Karpas-422 (cell line): ENCODE measurements at regions not wholly inside any gene's neighbourhood (a gene's known extent, or its start where the extent isn't known, plus 50 kb on each side); places are given as distances from the start of the nearest gene placed in this dataset.

Experiments
- DNase-seq: peaks from one replicate; pipeline ENCODE4 v3.0.0-alpha.2; 2015
- H2AFZ ChIP-seq: fragments of 200-600 bp; sonication (generic); 2 replicates; pipeline ENCODE4 v1.6.1; 2014; ENCODE audit warnings: antibody characterized with exemption, low read length, mixed read lengths
- H3K27ac ChIP-seq: fragments of 200-600 bp; sonication (generic); 2 replicates; pipeline ENCODE4 v1.5.1; 2014; ENCODE audit warnings: mild to moderate bottlenecking, low read length, moderate library complexity
- H3K27me3 ChIP-seq: fragments of 200-600 bp; sonication (generic); 2 replicates; pipeline ENCODE4 v1.6.1; 2014; ENCODE audit warnings: low read length, mixed read lengths
- H3K36me3 ChIP-seq: fragments of 200-600 bp; sonication (generic); 2 replicates; pipeline ENCODE4 v1.6.1; 2014; ENCODE audit warnings: low read length, mixed read lengths; ENCODE audit not compliant: insufficient read depth
- H3K4me1 ChIP-seq: fragments of 200-600 bp; sonication (generic); 2 replicates; pipeline ENCODE4 v1.6.1; 2014; ENCODE audit warnings: mild to moderate bottlenecking, low read length, mixed read lengths
- H3K4me2 ChIP-seq: fragments of 200-600 bp; sonication (generic); 2 replicates; pipeline ENCODE4 v1.6.1; 2014; ENCODE audit warnings: low read length, low read depth, mild to moderate bottlenecking; ENCODE audit not compliant: poor library complexity, severe bottlenecking
- H3K4me3 ChIP-seq: fragments of 200-600 bp; sonication (generic); 2 replicates; pipeline ENCODE4 v1.5.1; 2014; ENCODE audit warnings: mild to moderate bottlenecking, antibody characterized with exemption, low read length, mixed read lengths
- H3K79me2 ChIP-seq: fragments of 200-600 bp; sonication (generic); 2 replicates; pipeline ENCODE4 v1.6.1; 2014; ENCODE audit warnings: mild to moderate bottlenecking, low read length, mixed read lengths
- H3K9ac ChIP-seq: fragments of 200-600 bp; sonication (generic); 2 replicates; pipeline ENCODE4 v1.6.0; 2014; ENCODE audit warnings: low read length
- H3K9me2 ChIP-seq: fragments of 200-600 bp; sonication (generic), shearing (Covaris generic); replicated peaks from 2 replicates; pipeline ENCODE4 v1.6.0; 2014; ENCODE audit warnings: mild to moderate bottlenecking, low read length, moderate library complexity; ENCODE audit not compliant: insufficient read depth
- H3K9me3 ChIP-seq: fragments of 300-700, 200-600 bp; sonication (generic); 2 replicates; pipeline ENCODE4 v1.6.1; 2014; ENCODE audit warnings: low read length, mixed read lengths
- H4K20me1 ChIP-seq: fragments of 200-600 bp; sonication (generic); 2 replicates; pipeline ENCODE4 v1.6.1; 2014; ENCODE audit warnings: mild to moderate bottlenecking, antibody characterized with exemption, low read length, low read depth; ENCODE audit not compliant: insufficient read depth

- no peak for DNase-seq
- no peak overlapping the region for H3K4me3 ChIP-seq
- H2AFZ ChIP-seq = no peak overlapping the region
- H3K9me3 ChIP-seq = no peaks in the 10 kb centered on the region
- H3K27ac ChIP-seq = no peak overlapping the region
- H3K27me3 ChIP-seq = no peaks in the 10 kb centered on the region
- H3K4me1 ChIP-seq = no peaks in the 10 kb centered on the region
- no peaks in the 10 kb centered on the region for H3K9me2 ChIP-seq
- no peaks in the 10 kb centered on the region for H3K36me3 ChIP-seq
- H3K4me2 ChIP-seq = no peak overlapping the region
- H4K20me1 ChIP-seq = no peaks in the 10 kb centered on the region
- H3K79me2 ChIP-seq = no peaks in the 10 kb centered on the region
- no peak overlapping the region for H3K9ac ChIP-seq
Observed at GRCh38 chr10:4742217-4742616, 83.8 kb upstream of the AKR1E2 start.

- no peak overlapping the region for H2AFZ ChIP-seq
- H3K36me3 ChIP-seq = no peaks in the 10 kb centered on the region
- DNase-seq = no peak
- H3K9ac ChIP-seq = no peak overlapping the region
- H3K79me2 ChIP-seq = no peaks in the 10 kb centered on the region
- no peaks in the 10 kb centered on the region for H3K4me1 ChIP-seq
- H3K9me2 ChIP-seq = no peaks in the 10 kb centered on the region
- H3K4me2 ChIP-seq = no peak overlapping the region
- H3K4me3 ChIP-seq = no peak overlapping the region
- no peaks in the 10 kb centered on the region for H4K20me1 ChIP-seq
- no peaks in the 10 kb centered on the region for H3K9me3 ChIP-seq
- H3K27ac ChIP-seq = no peak overlapping the region
- no peaks in the 10 kb centered on the region for H3K27me3 ChIP-seq
Observed at GRCh38 chr10:4740471-4740870, 85.5 kb upstream of the AKR1E2 start.

GRCh38 chr10:4736608-4737007 is 89.4 kb upstream of the AKR1E2 start:
- H3K79me2 ChIP-seq = no peaks in the 10 kb centered on the region
- H3K9me2 ChIP-seq = no peaks in the 10 kb centered on the region
- no peaks in the 10 kb centered on the region for H3K4me1 ChIP-seq
- no peak overlapping the region for H3K4me2 ChIP-seq
- H4K20me1 ChIP-seq = no peaks in the 10 kb centered on the region
- no peak overlapping the region for H2AFZ ChIP-seq
- no peak for DNase-seq
- no peaks in the 10 kb centered on the region for H3K27me3 ChIP-seq
- H3K4me3 ChIP-seq = no peak overlapping the region
- H3K9me3 ChIP-seq = no peaks in the 10 kb centered on the region
- no peak overlapping the region for H3K9ac ChIP-seq
- no peaks in the 10 kb centered on the region for H3K36me3 ChIP-seq
- no peak overlapping the region for H3K27ac ChIP-seq

DNA sequence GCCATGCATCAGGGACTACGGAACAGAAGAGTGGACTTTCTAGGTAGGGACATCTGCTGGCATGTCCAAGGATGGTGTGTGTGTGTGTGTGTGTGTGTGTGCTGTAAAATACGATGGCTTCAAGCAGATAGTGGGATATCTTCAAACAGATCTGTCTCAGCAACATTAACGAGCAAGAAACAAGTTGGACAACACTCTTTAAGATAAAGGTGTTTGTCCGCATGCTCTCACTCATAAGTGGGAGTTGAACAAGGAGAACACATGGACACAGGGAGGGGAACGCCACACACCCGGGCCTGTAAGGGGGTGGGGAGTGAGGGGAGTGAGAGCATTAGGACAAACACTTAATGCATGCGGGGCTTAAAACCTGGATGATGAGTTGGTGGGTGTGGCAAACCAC is 89.8 kb upstream of the AKR1E2 start:
- Histone ChIP-seq H3K27me3 (no peaks in the 10 kb centered on the region), H4K20me1 (no peaks in the 10 kb centered on the region), H2AFZ (no peak overlapping the region), H3K4me3 (no peak overlapping the region), H3K79me2 (no peaks in the 10 kb centered on the region), H3K36me3 (no peaks in the 10 kb centered on the region), H3K9ac (no peak overlapping the region), H3K9me2 (no peaks in the 10 kb centered on the region), H3K4me2 (no peak overlapping the region), H3K4me1 (no peaks in the 10 kb centered on the region), H3K27ac (no peak overlapping the region), H3K9me3 (no peaks in the 10 kb centered on the region)
- DNase-seq = no peak

- no peak overlapping the region for H3K9ac ChIP-seq
- no peak for DNase-seq
Observed at GRCh38 chr10:4733843-4734224, 92.2 kb upstream of the AKR1E2 start.

GRCh38 chr10:4733150-4733842 is 92.7 kb upstream of the AKR1E2 start:
- no peaks in the 10 kb centered on the region for H3K27me3 ChIP-seq
- no peaks in the 10 kb centered on the region for H3K36me3 ChIP-seq
- no peak overlapping the region for H3K4me3 ChIP-seq
- H4K20me1 ChIP-seq = no peaks in the 10 kb centered on the region
- no peak overlapping the region for H3K27ac ChIP-seq
- no peak overlapping the region for H3K9ac ChIP-seq
- no peak for DNase-seq
- no peaks in the 10 kb centered on the region for H3K9me3 ChIP-seq
- no peak overlapping the region for H2AFZ ChIP-seq
- H3K4me1 ChIP-seq = no peaks in the 10 kb centered on the region
- H3K79me2 ChIP-seq = no peaks in the 10 kb centered on the region
- H3K4me2 ChIP-seq = no peak overlapping the region
- H3K9me2 ChIP-seq = no peaks in the 10 kb centered on the region

More at GRCh38 chr10:4733843-4734224, 92.2 kb upstream of the AKR1E2 start:
- no peaks in the 10 kb centered on the region for H3K79me2 ChIP-seq
- H3K36me3 ChIP-seq = no peaks in the 10 kb centered on the region
- H4K20me1 ChIP-seq = no peaks in the 10 kb centered on the region
- no peak overlapping the region for H3K4me2 ChIP-seq
- H3K9me2 ChIP-seq = no peaks in the 10 kb centered on the region
- no peaks in the 10 kb centered on the region for H3K4me1 ChIP-seq
- H3K27ac ChIP-seq = no peak overlapping the region
- H2AFZ ChIP-seq = no peak overlapping the region
- no peaks in the 10 kb centered on the region for H3K9me3 ChIP-seq
- H3K27me3 ChIP-seq = no peaks in the 10 kb centered on the region
- H3K4me3 ChIP-seq = no peak overlapping the region

DNA sequence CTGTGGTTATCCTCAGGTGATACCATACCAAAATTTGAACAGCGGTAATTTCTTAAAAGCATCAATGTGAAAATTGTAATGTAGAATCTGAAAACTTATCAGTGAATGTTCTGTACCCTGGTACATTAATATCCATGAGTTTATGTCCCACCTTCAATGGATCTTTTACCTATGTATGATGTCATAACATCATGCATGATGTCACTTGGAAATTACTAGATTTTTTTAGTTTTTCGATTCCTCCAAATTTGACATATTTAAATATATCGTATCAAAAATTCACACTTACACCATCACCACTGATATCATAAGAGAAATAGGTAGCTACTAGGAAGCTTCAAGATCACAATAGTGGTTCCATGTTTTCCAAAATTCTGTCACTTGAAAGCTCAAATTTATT is 95.0 kb upstream of the AKR1E2 start:
- H3K4me2 ChIP-seq = no peak overlapping the region
- H3K4me1 ChIP-seq = no peaks in the 10 kb centered on the region
- no peaks in the 10 kb centered on the region for H3K79me2 ChIP-seq
- no peak overlapping the region for H3K9ac ChIP-seq
- no peaks in the 10 kb centered on the region for H3K9me2 ChIP-seq
- no peak overlapping the region for H3K4me3 ChIP-seq
- no peaks in the 10 kb centered on the region for H3K9me3 ChIP-seq
- no peak overlapping the region for H3K27ac ChIP-seq
- no peak for DNase-seq
- H3K27me3 ChIP-seq = no peaks in the 10 kb centered on the region
- no peaks in the 10 kb centered on the region for H3K36me3 ChIP-seq
- H2AFZ ChIP-seq = no peak overlapping the region
- no peaks in the 10 kb centered on the region for H4K20me1 ChIP-seq

GRCh38 chr10:4725917-4726606 is 99.9 kb upstream of the AKR1E2 start:
- H3K9me2 ChIP-seq = peaks cover 9% of the 10 kb centered on the region
- H3K9ac ChIP-seq = no peak overlapping the region
- no peak overlapping the region for H3K27ac ChIP-seq
- no peaks in the 10 kb centered on the region for H3K79me2 ChIP-seq
- H4K20me1 ChIP-seq = no peaks in the 10 kb centered on the region
- no peaks in the 10 kb centered on the region for H3K9me3 ChIP-seq
- no peaks in the 10 kb centered on the region for H3K4me1 ChIP-seq
- no peak overlapping the region for H2AFZ ChIP-seq
- DNase-seq = no peak
- no peak overlapping the region for H3K4me3 ChIP-seq
- no peaks in the 10 kb centered on the region for H3K36me3 ChIP-seq
- no peaks in the 10 kb centered on the region for H3K27me3 ChIP-seq
- no peak overlapping the region for H3K4me2 ChIP-seq
